ENCODE measurements at regions not wholly inside any gene's neighbourhood (a gene's known extent, or its start where the extent isn't known, plus 50 kb on each side); places are given as distances from the start of the nearest gene placed in this dataset.

DNA sequence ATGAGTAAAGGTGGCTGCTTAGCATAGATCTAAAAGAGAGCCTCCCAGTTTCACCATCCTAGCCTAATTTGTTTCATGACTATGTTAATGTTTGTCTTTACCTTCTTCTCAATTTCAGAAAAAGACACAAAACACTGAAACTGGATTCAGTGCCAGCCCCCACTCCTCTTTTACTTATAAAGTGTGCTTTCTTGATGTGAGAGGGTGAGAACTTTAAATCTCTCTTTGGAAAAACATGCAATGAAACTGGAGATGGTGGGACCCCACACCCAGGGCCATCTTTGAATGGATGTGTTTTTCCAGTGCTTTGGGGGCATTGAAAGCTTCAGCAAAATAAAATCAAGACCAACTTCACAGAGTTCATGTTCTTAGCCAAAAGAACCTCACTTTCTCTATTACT is 185.9 kb downstream of the CYRIA start:
- TF ChIP-seq, protein P1, sequence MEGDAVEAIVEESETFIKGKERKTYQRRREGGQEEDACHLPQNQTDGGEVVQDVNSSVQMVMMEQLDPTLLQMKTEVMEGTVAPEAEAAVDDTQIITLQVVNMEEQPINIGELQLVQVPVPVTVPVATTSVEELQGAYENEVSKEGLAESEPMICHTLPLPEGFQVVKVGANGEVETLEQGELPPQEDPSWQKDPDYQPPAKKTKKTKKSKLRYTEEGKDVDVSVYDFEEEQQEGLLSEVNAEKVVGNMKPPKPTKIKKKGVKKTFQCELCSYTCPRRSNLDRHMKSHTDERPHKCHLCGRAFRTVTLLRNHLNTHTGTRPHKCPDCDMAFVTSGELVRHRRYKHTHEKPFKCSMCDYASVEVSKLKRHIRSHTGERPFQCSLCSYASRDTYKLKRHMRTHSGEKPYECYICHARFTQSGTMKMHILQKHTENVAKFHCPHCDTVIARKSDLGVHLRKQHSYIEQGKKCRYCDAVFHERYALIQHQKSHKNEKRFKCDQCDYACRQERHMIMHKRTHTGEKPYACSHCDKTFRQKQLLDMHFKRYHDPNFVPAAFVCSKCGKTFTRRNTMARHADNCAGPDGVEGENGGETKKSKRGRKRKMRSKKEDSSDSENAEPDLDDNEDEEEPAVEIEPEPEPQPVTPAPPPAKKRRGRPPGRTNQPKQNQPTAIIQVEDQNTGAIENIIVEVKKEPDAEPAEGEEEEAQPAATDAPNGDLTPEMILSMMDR (IDR thresholded peaks at IDR 0.05) = no peak
- TF ChIP-seq EP300 (IDR thresholded peaks at IDR 0.05) (no peak), POLR2A (IDR thresholded peaks at IDR 0.05) (no peak)

Data from gastroesophageal sphincter (tissue), 3 donors.